ENCODE measurements at regions not wholly inside any gene's neighbourhood (a gene's known extent, or its start where the extent isn't known, plus 50 kb on each side); places are given as distances from the start of the nearest gene placed in this dataset.

DNA sequence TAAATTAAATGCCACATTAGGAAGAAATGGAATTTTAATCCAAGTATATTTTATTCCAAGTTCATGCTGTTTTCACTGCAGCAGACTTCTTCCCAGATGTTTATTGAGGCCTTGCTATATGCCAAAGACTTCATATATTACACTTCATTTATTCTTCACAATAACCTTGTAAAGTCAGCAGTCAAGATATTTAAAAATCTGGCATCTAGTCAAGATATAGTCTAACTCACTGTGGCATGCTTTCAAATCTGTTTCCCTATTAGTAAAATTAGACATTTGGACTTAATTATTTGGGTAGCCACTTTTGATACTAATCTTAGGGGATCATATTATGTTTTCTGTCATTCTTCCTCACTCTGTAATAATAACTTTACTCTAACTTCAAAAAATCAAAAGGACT, 81.5 kb upstream of the VGLL3 start:
- Histone ChIP-seq H3K27ac (no peak overlapping the region), H3K4me1 (no peaks in the 10 kb centered on the region), H3K9me3 (no peaks in the 10 kb centered on the region), H3K36me3 (no peaks in the 10 kb centered on the region), H3K27me3 (no peaks in the 10 kb centered on the region), H3K4me3 (no peak overlapping the region)
- DNase-seq (no peak), ATAC-seq (no peak)
- intact Hi-C loops (cut with DNase I) = no loop called here
- TF ChIP-seq, protein P1, sequence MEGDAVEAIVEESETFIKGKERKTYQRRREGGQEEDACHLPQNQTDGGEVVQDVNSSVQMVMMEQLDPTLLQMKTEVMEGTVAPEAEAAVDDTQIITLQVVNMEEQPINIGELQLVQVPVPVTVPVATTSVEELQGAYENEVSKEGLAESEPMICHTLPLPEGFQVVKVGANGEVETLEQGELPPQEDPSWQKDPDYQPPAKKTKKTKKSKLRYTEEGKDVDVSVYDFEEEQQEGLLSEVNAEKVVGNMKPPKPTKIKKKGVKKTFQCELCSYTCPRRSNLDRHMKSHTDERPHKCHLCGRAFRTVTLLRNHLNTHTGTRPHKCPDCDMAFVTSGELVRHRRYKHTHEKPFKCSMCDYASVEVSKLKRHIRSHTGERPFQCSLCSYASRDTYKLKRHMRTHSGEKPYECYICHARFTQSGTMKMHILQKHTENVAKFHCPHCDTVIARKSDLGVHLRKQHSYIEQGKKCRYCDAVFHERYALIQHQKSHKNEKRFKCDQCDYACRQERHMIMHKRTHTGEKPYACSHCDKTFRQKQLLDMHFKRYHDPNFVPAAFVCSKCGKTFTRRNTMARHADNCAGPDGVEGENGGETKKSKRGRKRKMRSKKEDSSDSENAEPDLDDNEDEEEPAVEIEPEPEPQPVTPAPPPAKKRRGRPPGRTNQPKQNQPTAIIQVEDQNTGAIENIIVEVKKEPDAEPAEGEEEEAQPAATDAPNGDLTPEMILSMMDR (IDR thresholded peaks at IDR 0.05) = no peak

DNA sequence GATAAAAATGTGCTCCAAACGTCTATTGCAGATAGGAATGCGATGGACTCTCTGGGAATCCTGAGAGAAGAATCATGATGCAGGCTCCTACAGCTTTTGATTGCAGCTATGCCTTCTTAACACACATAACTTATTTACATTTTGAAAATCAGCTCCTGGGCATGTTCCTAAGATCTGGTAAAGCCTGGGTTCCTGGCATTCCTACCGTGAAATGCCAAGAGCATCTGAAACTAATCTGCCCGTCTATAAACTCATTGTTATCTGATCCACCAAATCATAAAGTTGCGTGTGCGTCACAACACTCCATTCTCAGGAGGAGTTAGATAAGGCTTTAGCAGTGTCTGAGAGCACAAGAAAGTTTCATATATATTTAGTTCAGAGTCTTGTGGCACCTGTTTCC, 79.0 kb upstream of the VGLL3 start:
- no peaks in the 10 kb centered on the region for H3K4me1 ChIP-seq
- no peaks in the 10 kb centered on the region for H3K9me3 ChIP-seq
- H3K27me3 ChIP-seq = no peaks in the 10 kb centered on the region
- no peak overlapping the region for H3K4me3 ChIP-seq
- H3K36me3 ChIP-seq = no peaks in the 10 kb centered on the region
- TF ChIP-seq, protein P1 (IDR thresholded peaks at IDR 0.05) = no peak
- no peak for ATAC-seq
- intact Hi-C loops (cut with DNase I) = no loop called here
- no peak for DNase-seq
- no peak overlapping the region for H3K27ac ChIP-seq

DNA sequence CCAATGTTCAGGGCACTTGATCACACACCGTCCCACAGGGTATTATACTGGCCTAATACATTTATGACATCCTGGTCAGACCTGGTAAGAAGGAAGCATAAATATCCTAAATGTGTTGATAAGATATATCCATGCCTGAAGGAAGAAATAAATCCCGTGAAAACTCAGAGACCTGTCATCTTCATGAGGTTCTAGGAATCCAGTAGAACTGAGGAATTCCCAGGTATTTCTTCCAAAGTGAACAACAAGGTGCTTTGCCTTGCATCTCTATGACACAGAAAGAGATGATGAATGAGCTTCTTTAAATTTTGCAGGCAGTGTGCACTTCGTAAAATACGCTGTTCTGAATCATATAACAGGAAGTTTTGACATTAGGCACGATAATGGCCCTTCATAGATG, 78.1 kb upstream of the VGLL3 start:
- no peak overlapping the region for H3K4me3 ChIP-seq
- H3K9me3 ChIP-seq = no peaks in the 10 kb centered on the region
- TF ChIP-seq, protein P1 (IDR thresholded peaks at IDR 0.05) = no peak
- DNase-seq = no peak
- H3K27ac ChIP-seq = no peak overlapping the region
- intact Hi-C loops (cut with DNase I) = no loop called here
- H3K27me3 ChIP-seq = no peaks in the 10 kb centered on the region
- no peaks in the 10 kb centered on the region for H3K4me1 ChIP-seq
- H3K36me3 ChIP-seq = no peaks in the 10 kb centered on the region
- ATAC-seq = no peak

DNA sequence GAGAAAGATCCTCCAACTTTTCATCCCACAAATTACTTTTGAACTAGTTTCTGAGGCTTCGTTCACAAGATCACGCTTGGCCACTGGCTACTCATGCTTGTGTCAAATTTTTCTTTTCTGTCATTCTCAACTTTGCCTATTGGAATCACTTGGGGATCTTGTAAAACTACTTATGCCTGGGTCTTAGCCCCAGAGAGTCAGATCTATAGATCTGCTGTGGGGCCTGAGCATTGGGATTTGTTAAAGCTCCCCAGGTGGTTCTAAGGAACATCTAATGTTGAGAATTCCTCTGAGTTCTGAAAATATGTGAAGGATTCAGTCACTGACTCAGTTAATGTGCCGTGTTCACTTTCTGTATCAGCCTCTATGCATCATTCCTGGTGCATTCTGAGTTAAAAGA, 71.7 kb upstream of the VGLL3 start:
- TF ChIP-seq, protein P1 (IDR thresholded peaks at IDR 0.05) = no peak
- no peak for ATAC-seq

DNA sequence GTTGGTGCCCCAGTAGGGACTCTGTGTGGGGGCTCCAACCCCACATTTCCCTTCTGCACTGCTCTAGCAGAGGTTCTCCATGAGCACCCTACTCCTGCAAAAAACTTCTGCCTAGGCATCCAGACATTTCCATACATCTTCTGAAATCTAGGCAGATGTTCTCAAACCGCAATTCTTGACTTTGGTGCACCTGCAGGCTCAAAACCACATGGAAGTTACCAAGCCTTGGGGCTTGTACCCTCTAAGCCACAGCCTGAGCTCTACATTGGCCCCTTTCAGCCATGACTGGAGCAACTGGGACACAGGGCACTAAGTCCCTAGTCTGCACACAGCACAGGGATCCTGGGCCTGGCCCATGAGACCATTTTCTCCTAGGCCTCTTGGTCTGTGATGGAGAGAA, 66.5 kb upstream of the VGLL3 start:
- H3K4me1 ChIP-seq = no peaks in the 10 kb centered on the region
- DNase-seq = no peak
- H3K9me3 ChIP-seq = no peaks in the 10 kb centered on the region
- no peaks in the 10 kb centered on the region for H3K36me3 ChIP-seq
- no peak overlapping the region for H3K4me3 ChIP-seq
- intact Hi-C loops (cut with DNase I) = no loop called here
- no peaks in the 10 kb centered on the region for H3K27me3 ChIP-seq
- no peak overlapping the region for H3K27ac ChIP-seq
- ATAC-seq = no peak
- TF ChIP-seq, protein P1 (IDR thresholded peaks at IDR 0.05) = no peak

More for the DNA sequence above, 71.7 kb upstream of the VGLL3 start:
- Histone ChIP-seq H3K27me3 (no peaks in the 10 kb centered on the region), H3K4me1 (no peaks in the 10 kb centered on the region), H3K27ac (no peak overlapping the region), H3K9me3 (no peaks in the 10 kb centered on the region), H3K36me3 (no peaks in the 10 kb centered on the region), H3K4me3 (no peak overlapping the region)
- intact Hi-C loops (cut with DNase I) = no loop called here
- DNase-seq = no peak

DNA sequence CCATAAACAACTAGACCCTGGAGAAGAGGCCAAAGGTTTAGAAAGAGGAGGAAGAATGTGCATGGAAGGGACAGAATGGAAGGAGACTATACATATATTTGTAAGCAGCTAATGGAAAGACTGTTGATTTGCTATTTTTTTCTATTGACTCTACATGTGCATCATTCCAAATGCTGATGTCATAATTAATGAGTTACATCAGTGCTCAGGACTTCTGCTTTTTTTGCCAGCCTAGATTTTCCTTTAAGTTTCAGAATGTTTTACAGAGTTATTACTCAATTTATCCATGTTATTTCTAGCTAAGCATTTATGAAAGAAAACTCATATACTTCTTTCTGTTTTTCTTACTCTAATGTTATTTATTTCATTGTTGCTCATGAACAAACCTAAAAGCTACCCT, 62.6 kb upstream of the VGLL3 start:
- TF ChIP-seq, protein P1 (IDR thresholded peaks at IDR 0.05) = no peak
- intact Hi-C loops (cut with DNase I) = no loop called here

More for the DNA sequence above, 62.6 kb upstream of the VGLL3 start:
- Histone ChIP-seq H3K27ac (no peak overlapping the region), H3K9me3 (no peaks in the 10 kb centered on the region), H3K4me3 (no peak overlapping the region), H3K36me3 (no peaks in the 10 kb centered on the region), H3K27me3 (no peaks in the 10 kb centered on the region), H3K4me1 (no peaks in the 10 kb centered on the region)
- ATAC-seq = no peak
- DNase-seq = no peak
